COLO668 (cell line): ENCODE measurements at regions not wholly inside any gene's neighbourhood (a gene's known extent, or its start where the extent isn't known, plus 50 kb on each side); places are given as distances from the start of the nearest gene placed in this dataset.

Source experiments
- DNase-seq: peaks from one replicate; lab custom pipeline; 2025; ENCODE audit not compliant: unreplicated experiment; lab: John Stamatoyannopoulos, UW

DNA sequence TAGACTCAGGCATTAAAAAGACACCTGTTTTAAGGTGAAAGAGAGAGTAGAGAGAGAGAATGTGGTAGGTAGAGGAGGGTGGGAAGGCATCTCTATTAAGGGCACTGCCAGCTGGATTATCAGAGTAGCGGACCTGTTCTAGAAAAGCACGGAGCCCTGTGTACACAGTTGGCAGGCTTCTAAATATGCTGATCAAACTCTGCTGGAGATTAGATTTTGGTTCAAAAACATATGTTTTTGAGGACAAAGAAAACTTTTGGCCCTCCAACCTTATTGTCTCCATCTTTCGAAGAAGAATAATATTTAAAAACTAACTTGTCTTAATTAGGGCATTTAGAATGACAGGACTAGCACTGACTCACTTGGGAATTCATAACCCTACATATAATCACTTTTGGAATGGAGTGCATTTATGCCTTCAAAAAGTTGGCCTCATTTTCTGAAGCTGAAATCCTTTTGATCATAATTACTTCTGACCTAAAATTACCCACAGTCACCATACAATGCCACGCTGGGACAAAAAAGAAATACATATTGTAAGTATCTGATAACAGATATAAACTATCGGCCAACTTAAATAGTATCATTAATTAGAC, 254.6 kb downstream of the MEIS1 start:
- no peak for DNase-seq

DNA sequence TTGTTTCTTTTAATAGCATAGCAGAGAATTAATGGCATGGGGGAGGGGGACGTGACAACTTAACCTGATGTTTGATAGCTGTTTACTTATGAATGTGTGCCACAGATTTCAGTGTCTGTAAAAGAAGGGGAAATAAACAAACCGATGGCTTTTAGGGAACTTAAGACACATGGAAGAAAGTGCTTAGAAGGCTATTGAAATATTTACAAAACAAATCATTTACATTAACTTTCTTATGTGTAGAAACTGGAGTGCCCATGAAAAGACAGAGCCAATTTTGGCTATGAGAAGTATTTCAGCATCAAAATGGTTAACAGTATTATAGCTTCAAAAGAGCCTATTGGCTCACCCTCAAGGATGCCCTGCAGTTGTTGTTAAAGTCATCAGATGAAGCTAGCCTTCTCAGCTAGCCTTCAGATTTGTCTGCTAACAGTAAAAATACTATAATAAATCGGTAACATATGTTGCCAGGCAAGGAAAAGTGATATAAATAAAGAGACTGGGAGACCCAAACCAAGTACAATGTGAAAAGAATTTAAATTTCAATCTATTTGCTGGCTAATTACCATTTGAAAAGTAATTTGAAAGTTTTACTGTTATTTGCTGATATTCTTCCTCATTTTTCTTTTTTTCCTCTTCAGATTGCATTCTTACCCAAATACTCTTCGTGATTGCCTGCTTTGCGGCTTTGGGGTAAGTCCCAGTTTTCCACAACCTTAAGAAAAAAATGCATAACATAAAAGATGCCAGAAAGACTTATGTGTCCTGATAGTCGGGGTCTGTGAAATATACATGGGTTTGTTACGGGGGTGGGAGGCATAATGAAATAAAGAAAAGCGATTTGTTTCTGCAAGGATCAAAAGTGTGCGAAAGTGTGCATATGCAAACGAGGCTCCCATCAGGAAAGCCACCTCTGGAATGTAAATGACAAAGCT, 256.4 kb downstream of the MEIS1 start:
- no peak for DNase-seq

DNA sequence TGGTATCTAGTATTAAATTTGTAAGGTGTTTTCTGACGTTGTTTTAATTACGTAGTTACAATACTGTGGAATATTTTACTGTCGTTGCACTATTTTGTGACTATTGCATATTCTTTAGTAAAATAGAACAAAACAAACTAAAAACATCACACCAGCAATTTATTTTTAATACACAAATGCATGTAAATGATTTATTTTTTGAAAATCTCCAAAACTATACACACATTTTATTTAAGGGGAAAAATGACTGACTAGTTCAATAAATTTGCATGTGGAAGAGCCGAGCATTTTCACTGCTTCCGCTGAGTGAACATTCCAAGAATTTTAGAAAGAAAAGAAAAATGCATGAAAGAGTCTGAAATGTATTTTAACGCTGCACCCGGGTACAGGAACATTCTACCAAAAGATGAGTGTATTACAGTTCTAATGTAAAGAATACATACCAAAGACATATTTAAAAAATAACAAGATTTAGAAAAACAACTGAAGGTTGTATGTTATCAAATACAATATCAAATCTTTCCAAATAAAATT, 257.7 kb downstream of the MEIS1 start:
- no peak for DNase-seq

DNA sequence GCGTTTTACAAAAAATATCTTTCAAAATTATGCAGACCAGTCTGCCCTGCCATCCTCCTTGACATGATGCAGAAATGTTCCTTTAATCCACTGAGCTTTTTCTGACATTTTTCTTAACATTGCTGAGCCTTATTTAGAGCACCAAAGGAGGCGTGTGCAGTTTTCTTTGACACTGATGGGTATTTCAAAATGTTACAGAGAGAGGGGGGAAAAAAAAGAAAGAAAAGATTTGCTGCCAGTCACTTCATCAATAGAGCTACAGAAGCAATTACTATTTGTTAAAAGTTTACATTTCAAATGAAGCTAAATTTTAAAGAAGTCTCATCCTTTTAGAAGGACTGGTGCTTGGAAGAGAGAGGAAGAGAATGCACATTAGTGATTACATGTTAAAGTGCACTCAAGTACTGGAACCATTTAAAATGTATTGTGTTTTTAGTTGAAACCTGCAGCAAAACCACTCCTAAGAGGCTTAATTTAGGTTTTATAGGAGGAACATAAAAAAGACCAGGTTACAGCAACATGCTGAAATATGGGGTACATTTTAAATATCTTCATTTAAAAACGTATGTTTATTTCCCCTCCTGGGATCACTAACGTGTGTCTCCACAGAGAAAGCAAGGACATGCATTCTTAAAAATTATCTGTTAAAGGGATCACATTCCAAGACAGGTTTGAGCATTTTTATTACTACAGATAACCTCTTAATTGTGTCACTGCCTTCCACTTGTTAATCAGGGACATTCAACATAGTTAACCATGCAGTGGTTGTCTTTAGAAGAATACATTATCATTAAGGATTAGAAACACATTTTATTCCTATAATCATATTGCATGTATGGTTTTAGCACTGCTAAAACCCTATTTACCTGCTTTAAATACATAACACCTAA, 258.4 kb downstream of the MEIS1 start:
- no peak for DNase-seq

DNA sequence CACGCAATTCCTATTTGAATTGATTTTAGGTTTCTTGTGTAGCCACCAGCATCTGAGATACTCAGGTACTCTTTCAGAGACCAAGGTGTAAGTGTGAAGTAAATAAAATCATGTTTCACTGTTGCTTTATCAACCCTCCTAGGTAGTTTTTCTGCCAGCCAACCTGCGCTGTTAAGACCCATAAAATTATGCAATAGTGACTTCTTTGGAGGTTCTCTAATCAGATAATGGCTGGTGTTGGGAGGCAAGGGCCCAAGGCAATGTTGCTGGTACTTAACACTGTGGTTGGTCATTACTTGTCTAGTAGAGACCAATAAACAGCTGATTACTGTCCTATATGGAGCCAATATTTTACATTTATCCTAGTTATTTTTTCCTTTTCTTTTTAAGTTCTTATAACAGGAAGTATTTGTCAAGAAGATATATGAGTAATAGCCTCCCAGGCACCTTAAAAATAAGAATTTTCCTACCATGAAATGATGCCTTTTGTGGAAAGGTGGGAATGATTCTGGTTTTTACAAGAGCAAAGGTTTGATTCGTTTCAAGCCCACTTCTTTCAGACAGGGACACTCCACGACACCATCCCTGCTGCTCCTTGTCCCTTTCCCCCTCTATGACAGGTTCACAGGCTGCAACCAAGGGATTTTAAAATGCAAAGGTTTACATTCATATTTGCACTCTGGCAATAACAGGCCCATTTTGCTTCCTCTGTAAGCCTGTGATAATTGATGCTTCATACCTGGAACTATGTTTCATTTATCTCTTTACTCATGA, 259.3 kb downstream of the MEIS1 start:
- DNase-seq = no peak

DNA sequence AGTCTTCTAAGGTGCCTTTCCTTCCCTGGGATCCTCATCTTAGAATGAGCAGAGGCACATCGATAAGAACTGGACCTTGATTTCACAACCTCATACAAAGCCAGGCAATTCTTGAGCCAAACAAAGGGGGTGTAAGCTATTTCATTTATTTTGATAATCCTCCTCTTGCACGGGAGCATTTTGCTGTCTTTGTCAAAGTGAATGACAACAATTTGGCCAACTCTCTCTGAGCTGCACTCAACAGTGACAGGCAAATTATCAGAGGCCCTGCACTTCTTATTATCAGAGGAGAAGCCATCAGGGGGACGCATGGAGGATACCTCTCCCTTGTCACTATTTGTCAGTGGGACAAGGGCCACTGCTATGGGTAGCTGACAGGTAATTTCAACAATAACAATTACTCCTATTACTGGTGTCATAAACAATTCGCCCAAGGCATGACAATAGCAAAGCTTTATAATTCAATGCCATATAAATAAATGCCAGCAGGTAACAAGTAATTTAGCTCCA, 260.4 kb downstream of the MEIS1 start:
- DNase-seq = no peak

DNA sequence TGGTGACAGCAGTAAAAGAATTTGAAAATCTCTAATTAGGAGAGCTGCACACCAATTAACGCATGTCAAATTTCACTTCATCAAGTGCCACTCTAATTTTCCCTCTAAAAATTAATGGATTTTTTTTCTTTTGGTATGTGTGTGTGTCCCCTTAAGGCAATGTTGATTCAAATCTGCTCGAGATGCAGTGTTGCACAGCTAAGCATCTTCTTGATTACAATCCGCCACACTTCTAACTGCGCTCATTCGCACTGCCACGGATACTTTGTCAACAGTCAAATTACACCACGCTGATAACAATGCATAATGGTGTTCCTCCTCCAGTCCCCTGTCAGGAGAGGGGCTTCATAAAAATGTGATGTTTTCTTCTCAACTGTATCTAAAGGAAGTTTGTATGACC, 261.4 kb downstream of the MEIS1 start:
- DNase-seq = peak; percentile 5

DNA sequence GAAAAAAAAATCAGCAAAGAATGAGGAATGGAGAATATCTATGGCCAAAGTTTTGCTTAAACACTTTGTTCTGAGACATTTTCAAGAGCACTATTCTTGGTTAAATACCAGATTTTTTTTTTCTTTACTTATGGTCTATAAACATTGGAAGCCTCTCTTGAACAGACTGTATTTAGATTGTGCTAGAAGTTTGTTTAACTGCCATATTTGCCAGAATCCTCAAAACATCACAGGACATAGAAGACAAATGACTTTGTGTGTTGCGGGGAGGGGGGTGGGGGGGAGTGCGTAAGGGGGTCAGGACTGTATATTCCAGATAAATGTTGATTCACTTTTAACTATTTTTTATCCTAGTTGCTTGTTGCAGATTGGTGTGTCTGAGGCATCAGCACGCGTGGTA, 262.0 kb downstream of the MEIS1 start:
- DNase-seq = no peak

DNA sequence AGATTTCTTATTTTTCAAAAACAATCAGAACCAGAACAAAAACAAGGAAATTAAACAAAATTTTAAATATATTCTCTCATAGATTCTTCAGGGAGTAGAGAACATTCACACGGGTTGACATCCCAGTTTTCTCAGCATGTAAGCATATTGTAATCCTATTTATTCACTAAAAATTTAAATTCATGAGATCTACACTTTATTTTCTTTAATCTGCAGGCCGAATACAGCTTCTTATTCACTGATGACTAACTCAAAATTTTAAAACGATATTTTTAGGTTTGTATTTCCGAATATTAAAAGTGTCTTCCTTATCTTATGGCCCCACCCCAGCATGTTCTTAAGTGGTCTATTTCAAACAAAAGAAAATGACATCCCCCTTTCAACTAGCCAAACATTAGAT, 262.4 kb downstream of the MEIS1 start:
- DNase-seq = no peak

DNA sequence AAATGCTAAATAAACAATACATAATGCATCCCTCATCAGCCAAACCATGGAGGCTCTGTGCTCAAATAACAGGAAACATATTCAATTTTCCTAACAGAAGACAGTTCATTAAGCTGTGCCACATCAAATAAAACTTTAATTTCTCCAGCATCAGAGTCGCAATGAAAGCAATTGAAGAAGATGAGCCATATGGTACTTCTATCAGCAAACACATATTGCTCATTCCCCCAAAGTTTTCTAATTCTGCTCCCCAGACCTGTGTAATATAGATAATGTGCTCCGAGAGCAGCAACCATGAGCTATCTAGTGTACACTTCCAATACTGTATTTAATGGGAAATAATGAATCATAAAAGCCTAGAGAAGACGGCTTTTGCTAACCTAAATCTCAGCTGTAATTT, 263.2 kb downstream of the MEIS1 start:
- no peak for DNase-seq

DNA sequence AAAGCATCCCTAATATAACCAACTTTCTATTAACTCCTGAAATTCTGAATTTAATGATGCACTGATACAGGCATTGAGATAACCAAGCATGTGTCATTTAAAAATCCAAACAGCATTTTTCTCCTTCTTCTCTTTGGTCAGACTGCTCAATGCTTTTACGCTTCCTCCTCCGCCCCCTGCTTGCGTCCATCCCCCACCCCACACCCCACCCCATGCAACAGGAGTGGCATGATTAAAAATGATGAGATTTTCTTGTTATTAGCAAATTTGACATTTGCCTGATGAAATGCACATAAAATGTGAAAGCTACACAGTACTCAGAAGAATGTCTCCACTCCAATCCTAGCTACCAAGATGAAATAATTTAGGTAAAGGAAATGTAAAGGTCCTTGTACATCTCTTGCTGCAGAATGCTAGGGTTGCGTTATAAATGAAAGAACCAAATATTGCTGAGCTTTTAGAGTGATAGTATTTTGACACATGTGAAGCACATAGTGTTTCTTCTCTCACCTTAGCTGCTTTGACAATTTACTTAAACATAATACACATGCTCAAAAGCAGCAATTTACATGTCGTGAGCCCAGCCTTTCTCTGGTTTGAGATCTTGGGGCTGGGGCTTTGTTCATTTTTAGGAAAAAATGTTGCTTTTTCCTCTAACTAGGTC, 263.8 kb downstream of the MEIS1 start:
- DNase-seq = no peak

DNA sequence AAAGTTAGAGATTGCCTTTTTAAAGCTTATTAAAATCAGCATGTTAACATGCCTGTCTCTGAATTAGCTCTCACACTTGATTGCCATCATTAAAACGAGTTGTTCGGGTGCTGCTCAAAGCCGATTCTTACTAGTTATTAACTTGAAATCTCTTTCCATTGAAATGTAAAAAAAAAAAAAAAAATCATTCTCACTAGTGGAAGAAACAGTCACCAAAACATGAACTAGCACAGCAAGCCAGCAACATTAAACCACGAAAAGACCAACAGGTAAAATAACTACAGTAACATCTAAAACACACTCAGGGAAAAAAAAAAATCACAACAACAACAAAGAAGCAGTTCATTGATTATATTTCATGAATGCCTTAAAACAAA, 264.5 kb downstream of the MEIS1 start:
- DNase-seq = no peak

DNA sequence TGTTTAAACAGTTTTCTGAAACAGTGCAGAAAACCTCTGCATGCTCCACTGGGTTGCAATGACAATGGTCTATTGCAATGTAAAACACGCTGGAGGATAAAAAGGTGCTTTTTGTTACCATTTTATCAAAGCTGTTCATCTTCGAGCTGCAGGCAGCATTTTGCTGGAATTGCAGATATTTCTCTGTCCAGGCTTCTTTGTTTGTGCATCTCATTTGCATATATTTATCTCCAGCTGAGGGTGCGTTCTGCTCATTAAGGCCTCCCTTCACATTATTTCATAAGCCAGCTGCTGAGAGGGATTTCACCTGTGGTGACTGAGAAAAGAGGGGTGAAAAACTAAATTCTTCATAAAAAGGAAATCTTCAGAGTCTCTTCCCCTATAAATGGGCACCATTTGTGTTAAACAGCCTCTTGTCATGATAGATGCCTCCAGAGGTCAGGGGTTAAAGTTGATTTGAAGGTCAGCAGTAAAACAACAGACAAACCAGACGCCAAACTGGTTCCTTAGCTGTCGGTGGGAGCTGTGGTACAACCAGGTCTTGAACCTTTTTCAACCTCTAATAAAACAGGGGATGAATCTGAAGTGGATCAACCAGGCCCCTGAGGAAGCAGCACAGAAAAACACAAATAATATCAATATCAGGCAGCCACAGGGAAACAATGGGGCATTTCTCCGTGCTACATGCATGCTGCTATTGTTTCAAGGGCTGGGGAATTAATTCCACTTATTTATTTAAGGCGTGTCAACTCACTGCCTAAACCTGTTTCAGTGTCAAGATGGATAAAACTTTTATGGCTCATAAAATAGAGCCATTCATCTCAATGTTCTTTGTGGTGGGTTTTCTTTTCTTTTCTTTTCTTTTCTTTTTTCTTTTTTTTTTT, 265.1 kb downstream of the MEIS1 start:
- DNase-seq = no peak

DNA sequence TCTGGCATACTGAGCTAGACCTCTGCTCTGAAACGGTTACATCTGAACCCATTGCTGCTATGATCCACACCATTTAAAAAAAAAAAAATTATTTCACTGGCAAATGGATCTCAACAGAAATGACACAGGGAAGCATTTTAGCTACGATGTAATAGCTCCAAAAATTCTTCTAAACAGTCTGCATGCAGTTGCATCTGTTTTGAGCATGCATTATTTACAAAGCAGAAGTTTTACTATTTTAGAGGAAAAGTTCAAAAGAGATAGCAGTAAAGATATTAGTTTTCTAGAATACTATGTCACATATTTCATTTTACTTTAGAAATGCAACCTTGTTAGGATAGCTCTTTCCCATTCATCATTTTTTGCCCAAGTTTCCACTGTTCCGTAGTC, 265.7 kb downstream of the MEIS1 start:
- DNase-seq = no peak

DNA sequence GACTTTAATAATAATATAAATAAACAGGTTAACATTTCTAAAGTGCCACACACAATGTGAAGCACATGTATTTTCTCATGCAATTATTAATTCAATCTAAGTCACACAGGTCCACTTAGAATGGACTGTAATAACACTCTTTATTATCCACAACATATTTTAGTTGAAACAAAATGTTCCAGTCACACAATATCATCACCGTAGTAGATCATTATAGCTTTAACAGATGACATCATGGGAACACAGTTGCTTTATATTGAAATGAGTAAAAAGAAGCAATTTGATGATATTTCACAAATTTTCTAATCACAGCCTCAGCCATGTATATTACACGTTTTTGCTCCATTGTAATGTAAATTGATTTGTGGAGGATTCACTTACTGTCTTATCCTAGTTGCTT, 266.3 kb downstream of the MEIS1 start:
- DNase-seq = no peak

DNA sequence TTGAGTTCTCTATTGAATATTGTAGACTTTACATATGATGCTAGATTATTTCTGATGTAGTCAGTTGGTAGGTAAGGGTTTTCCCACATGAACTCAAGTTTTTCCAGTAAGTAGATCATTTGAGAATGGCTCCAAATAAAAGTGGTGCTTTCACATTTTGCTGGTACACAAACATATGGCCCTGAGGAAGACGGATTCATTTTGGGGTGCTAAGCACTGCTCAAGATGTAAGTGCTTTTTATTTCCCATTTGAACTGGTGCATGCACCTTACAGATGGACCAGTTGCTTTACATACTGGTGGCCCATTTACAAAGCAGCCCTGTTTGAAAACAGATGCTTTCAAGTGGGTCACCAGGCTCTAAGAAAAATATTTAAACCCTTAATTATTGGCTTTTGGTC, 266.7 kb downstream of the MEIS1 start:
- DNase-seq = no peak

DNA sequence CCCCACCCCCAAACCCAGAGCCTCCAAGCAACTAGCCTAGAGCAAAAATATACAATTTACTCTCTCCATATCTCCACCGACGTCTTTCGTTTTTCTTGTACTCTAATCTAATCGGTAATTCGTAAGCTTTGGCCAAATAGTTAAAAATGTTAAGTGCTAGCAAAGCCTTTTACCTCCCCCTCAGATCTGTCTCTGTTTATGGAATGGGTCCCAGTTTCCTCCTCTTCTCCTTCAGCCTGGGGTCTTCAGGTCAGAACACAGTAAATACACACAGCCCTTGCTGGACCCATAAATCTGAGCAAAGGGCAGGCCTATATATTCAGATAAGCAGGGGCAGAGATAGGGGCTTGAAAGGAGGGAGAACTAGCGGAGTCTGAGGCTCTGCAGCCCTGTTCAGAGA, 267.4 kb downstream of the MEIS1 start:
- DNase-seq = no peak

DNA sequence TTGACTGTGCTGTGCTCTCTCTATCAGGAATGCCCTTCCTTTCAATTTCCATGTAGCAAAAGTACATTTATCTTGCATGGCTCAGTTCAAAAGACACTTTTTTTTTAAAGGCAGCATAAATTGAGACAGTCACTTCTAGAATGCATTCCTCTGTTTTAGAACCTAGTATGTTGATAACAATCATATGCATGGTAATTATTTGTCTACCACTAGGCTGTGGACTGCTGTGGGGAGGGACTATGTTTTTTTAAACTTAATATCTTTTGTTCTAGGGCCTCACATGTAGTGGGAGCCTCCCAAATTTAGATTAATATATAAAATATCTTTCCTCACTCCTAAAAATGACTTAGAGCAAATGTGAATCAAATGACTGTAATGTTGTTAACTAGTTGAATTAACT, 269.9 kb downstream of the MEIS1 start:
- DNase-seq = no peak

DNA sequence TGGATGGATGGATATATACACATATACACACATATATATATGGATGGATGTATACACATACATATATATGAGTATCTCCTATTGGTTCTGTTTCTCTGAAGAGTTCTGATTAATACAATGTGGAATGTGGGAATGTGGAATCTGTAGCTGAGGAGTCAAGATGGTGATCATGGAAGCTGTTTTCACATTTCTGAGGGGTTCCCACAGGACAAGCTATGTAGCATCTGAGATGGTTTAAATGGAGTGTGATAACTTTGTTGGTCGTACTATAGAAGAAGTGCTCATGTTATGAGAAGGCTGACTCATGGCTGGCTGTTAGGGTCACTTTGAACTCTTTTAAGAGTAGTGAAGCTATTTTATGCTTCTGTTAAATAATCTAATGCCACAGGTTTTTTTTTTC, 279.7 kb downstream of the MEIS1 start:
- DNase-seq = no peak
